ENCODE measurements at regions not wholly inside any gene's neighbourhood (a gene's known extent, or its start where the extent isn't known, plus 50 kb on each side); places are given as distances from the start of the nearest gene placed in this dataset.

DNA sequence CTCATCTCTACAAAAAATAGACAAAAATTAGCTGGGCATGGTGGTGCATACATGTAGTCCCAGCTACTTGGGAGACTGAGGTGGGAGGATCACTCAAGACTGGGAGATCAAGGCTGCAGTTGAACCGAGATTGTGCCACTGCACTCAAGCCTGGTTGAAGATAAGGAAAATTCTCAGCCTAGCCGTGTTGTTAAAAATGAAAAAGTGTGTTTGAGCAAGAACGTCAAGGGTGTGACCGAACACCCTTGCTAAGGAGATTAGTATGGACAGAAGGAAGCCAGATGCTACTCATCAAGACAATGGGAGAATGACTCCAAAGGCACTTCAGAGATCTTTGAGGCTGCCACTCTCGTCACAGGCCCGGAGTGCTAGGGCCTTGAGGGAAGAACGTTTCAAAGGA, 70.0 kb upstream of the NDUFV2 start:
- no peak overlapping the region for H3K27ac ChIP-seq (ENCODE audit: low read depth, low read length)
- no peak overlapping the region for H2AFZ ChIP-seq (ENCODE audit: low read depth, low read length)
- FAIRE-seq (no peak), DNase-seq (ENCODE audit: low read depth) (no peak)
- H3K4me1 ChIP-seq (ENCODE audit: insufficient read depth, low read length) = no peaks in the 10 kb centered on the region
- H3K79me2 ChIP-seq (ENCODE audit: insufficient read depth, low read length) = no peaks in the 10 kb centered on the region
- H3K4me2 ChIP-seq (ENCODE audit: low read length) = no peak overlapping the region
- TF ChIP-seq, protein P1, sequence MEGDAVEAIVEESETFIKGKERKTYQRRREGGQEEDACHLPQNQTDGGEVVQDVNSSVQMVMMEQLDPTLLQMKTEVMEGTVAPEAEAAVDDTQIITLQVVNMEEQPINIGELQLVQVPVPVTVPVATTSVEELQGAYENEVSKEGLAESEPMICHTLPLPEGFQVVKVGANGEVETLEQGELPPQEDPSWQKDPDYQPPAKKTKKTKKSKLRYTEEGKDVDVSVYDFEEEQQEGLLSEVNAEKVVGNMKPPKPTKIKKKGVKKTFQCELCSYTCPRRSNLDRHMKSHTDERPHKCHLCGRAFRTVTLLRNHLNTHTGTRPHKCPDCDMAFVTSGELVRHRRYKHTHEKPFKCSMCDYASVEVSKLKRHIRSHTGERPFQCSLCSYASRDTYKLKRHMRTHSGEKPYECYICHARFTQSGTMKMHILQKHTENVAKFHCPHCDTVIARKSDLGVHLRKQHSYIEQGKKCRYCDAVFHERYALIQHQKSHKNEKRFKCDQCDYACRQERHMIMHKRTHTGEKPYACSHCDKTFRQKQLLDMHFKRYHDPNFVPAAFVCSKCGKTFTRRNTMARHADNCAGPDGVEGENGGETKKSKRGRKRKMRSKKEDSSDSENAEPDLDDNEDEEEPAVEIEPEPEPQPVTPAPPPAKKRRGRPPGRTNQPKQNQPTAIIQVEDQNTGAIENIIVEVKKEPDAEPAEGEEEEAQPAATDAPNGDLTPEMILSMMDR (IDR thresholded peaks at IDR 0.05; ENCODE audit: insufficient read depth, low read depth, low read length) = no peak
- no peak overlapping the region for H3K9ac ChIP-seq (ENCODE audit: low read length)
- no peaks in the 10 kb centered on the region for H4K20me1 ChIP-seq (ENCODE audit: insufficient read depth, low read length)
- Mint-ChIP-seq H3K27me3 (ENCODE audit: low read depth, unreplicated experiment) (peaks cover 2% of the 10 kb centered on the region), H3K27ac (ENCODE audit: unreplicated experiment) (no peak overlapping the region), H3K9me3 (ENCODE audit: unreplicated experiment) (no peaks in the 10 kb centered on the region), H3K4me3 (ENCODE audit: unreplicated experiment) (no peak overlapping the region), H3K36me3 (ENCODE audit: low read depth, unreplicated experiment) (peaks cover 4% of the 10 kb centered on the region), H3K4me1 (ENCODE audit: low read depth, unreplicated experiment) (peaks cover 5% of the 10 kb centered on the region)
- no peaks in the 10 kb centered on the region for H3K9me3 ChIP-seq (ENCODE audit: insufficient read depth, low read depth, low read length)
- H3K4me3 ChIP-seq (ENCODE audit: insufficient read depth, low read depth, low read length) = no peak overlapping the region
- no peaks in the 10 kb centered on the region for H3K27me3 ChIP-seq (ENCODE audit: insufficient read depth, low read length)
- no peaks in the 10 kb centered on the region for H3K36me3 ChIP-seq (ENCODE audit: insufficient read depth, low read length)

DNA sequence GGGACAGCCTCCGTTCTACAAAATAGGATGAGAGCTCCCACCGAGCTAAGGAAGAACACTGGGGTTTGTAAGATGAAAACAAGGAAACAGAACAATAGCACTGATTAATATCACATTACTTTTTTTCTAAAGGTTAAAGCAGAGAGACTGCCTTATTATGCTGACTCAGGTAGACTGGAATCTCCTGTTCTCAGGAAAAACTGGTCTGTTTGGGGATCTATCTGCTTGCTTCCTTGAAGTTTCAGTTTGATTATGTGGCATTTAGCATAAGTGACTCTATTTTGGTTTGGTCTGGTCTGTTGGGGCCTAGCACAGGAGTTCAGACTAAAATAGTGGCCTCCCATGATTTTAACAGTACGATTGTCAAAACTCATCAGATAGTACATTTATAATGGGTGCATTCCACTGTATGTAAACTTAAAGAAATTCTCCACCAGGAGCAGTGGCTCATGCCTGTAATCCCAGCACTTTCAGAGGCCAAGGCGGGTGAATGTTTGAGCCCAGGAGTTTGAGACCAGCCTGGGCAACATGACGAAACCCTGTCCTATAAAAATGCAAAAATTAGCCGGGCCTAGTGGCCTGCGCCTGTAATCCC, 64.1 kb upstream of the NDUFV2 start:
- peak overlapping the region; percentile 14 for H3K9ac ChIP-seq (ENCODE audit: low read length)
- peak; percentile 46 for DNase-seq (ENCODE audit: low read depth)
- H3K4me1 Mint-ChIP-seq (ENCODE audit: low read depth, unreplicated experiment) = peaks cover 12% of the 10 kb centered on the region
- no peaks in the 10 kb centered on the region for H3K27me3 Mint-ChIP-seq (ENCODE audit: low read depth, unreplicated experiment)
- peak overlapping the region; percentile 38 for H3K4me2 ChIP-seq (ENCODE audit: low read length)
- H3K27ac ChIP-seq (ENCODE audit: low read depth, low read length) = no peak overlapping the region
- no peaks in the 10 kb centered on the region for H3K27me3 ChIP-seq (ENCODE audit: insufficient read depth, low read length)
- FAIRE-seq = no peak
- H3K4me1 ChIP-seq (ENCODE audit: insufficient read depth, low read length) = no peaks in the 10 kb centered on the region
- H3K4me3 ChIP-seq (ENCODE audit: insufficient read depth, low read depth, low read length) = no peak overlapping the region
- no peak overlapping the region for H3K4me3 Mint-ChIP-seq (ENCODE audit: unreplicated experiment)
- H3K9me3 Mint-ChIP-seq (ENCODE audit: unreplicated experiment) = no peaks in the 10 kb centered on the region
- H3K9me3 ChIP-seq (ENCODE audit: insufficient read depth, low read depth, low read length) = no peaks in the 10 kb centered on the region
- H4K20me1 ChIP-seq (ENCODE audit: insufficient read depth, low read length) = no peaks in the 10 kb centered on the region
- H3K79me2 ChIP-seq (ENCODE audit: insufficient read depth, low read length) = no peaks in the 10 kb centered on the region
- H3K27ac Mint-ChIP-seq (ENCODE audit: unreplicated experiment) = peak overlapping the region; percentile 71
- no peak for TF ChIP-seq EZH2 (IDR thresholded peaks at IDR 0.05; ENCODE audit: insufficient read depth, low read length)
- TF ChIP-seq, protein P1 (IDR thresholded peaks at IDR 0.05; ENCODE audit: insufficient read depth, low read depth, low read length) = no peak
- no peaks in the 10 kb centered on the region for H3K36me3 ChIP-seq (ENCODE audit: insufficient read depth, low read length)
- no peaks in the 10 kb centered on the region for H3K36me3 Mint-ChIP-seq (ENCODE audit: low read depth, unreplicated experiment)
- H2AFZ ChIP-seq (ENCODE audit: low read depth, low read length) = peak overlapping the region; percentile 55

DNA sequence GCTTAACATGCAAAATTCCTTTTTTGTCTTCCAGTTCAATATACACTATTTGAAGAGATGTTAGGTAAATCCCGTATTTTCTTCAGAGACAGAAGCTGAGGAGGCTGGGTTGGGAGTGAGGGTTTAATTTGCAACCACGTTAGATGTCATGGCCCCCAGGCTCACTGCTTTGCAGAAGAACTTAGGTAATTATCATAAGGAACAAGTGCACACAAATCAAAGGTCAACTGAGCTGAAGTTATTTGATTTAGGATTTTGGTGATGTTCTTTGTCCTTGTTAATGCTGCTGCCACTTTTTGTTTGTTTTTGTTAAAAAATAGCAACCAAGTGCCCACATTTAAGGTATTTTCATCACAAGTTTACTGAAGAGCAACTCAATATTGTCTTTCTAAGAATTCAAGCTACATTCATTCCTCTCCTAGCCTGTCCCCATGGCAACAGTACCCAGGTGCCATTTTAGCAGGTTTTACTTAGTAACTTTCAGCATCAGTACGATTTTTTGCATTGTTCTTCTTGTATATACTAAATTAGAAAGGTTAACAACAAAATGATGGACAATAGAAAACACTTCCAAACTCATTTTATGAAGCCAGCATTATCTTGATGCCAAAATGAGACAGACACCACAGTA, 62.9 kb upstream of the NDUFV2 start:
- Mint-ChIP-seq H3K36me3 (ENCODE audit: low read depth, unreplicated experiment) (no peaks in the 10 kb centered on the region), H3K4me3 (ENCODE audit: unreplicated experiment) (no peak overlapping the region), H3K27ac (ENCODE audit: unreplicated experiment) (no peak overlapping the region), H3K4me1 (ENCODE audit: low read depth, unreplicated experiment) (peaks cover 12% of the 10 kb centered on the region), H3K9me3 (ENCODE audit: unreplicated experiment) (no peaks in the 10 kb centered on the region), H3K27me3 (ENCODE audit: low read depth, unreplicated experiment) (no peaks in the 10 kb centered on the region)
- TF ChIP-seq, protein P1 (IDR thresholded peaks at IDR 0.05; ENCODE audit: insufficient read depth, low read depth, low read length) = no peak
- TF ChIP-seq EZH2 (IDR thresholded peaks at IDR 0.05; ENCODE audit: insufficient read depth, low read length) = no peak
- Histone ChIP-seq H3K4me2 (ENCODE audit: low read length) (no peak overlapping the region), H3K9ac (ENCODE audit: low read length) (no peak overlapping the region), H3K27me3 (ENCODE audit: insufficient read depth, low read length) (no peaks in the 10 kb centered on the region), H3K4me1 (ENCODE audit: insufficient read depth, low read length) (no peaks in the 10 kb centered on the region), H3K4me3 (ENCODE audit: insufficient read depth, low read depth, low read length) (no peak overlapping the region), H2AFZ (ENCODE audit: low read depth, low read length) (peak overlapping the region; percentile 2), H3K36me3 (ENCODE audit: insufficient read depth, low read length) (no peaks in the 10 kb centered on the region), H3K79me2 (ENCODE audit: insufficient read depth, low read length) (no peaks in the 10 kb centered on the region), H4K20me1 (ENCODE audit: insufficient read depth, low read length) (no peaks in the 10 kb centered on the region), H3K27ac (ENCODE audit: low read depth, low read length) (no peak overlapping the region), H3K9me3 (ENCODE audit: insufficient read depth, low read depth, low read length) (no peaks in the 10 kb centered on the region)
- no peak for FAIRE-seq
- no peak for DNase-seq (ENCODE audit: low read depth)
